ENCODE measurements at regions not wholly inside any gene's neighbourhood (a gene's known extent, or its start where the extent isn't known, plus 50 kb on each side); places are given as distances from the start of the nearest gene placed in this dataset.

DNA sequence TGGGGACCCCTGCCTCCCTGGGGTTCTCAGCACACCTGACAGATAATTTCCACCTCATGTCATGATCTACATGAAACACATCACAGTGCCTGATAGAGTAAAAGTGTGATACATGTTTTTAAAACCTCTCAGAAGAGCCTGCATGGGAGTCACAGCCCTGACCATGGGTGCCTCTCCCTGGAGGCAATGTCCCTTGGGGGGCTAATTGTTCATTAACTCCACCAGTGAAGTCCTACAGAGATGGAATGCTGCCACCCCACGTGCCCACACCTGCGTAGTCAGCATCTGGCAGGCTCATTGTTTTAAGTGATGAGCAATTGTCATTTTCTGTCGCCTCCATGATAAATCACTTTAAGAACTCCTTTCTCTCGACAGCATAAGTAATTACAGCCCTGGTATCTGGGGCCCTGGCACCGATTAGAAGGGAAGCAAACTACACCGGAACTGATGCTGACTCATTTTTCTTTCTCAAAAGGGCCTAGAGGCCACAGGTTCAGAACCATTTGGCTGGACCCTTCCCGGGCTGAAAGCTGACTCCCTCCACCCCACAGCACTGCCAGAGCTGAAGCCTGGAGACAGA, 109.6 kb upstream of the GJB5 start:
- Mint-ChIP-seq H3K4me3 (no peak overlapping the region), H3K36me3 (ENCODE audit: low read depth) (no peaks in the 10 kb centered on the region), H3K9me3 (ENCODE audit: insufficient read depth) (no peaks in the 10 kb centered on the region), H3K4me1 (ENCODE audit: low read depth) (no peaks in the 10 kb centered on the region), H3K27me3 (ENCODE audit: low read depth) (peaks cover 7% of the 10 kb centered on the region), H3K27ac (no peak overlapping the region)
- ATAC-seq (no peak), DNase-seq (no peak)
- POLR2A ChIA-PET, result no interaction called here
- CTCF ChIA-PET, result interaction anchor here (0.6 kb wide), 1 partner anchor 39 kb away, joined by 3 read pairs; no protein-coding TSS in a partner anchor

DNA sequence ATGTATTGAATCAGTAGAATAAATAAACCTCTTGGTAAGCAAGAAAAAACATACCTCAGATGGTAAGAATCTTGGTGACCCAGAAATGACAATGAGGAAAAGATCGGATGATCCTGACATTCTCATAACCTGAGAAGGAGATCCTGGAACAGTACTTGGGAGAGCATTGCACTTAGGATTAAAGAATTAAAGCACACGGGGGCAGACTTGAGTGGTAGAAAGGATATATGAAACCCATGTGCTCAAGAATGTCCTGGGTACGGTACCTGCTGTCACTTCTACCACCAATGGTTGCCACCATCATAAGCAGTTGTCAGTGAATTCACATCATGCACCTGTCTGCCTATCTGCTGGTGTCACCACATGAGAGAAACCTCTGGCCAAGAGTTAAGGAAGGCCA, 108.9 kb upstream of the GJB5 start:
- no peaks in the 10 kb centered on the region for H3K4me1 Mint-ChIP-seq (ENCODE audit: low read depth)
- ChIA-PET POLR2A (no interaction called here), CTCF (no interaction called here)
- peaks cover 7% of the 10 kb centered on the region for H3K27me3 Mint-ChIP-seq (ENCODE audit: low read depth)
- no peaks in the 10 kb centered on the region for H3K36me3 Mint-ChIP-seq (ENCODE audit: low read depth)
- ATAC-seq (no peak), DNase-seq (no peak)
- no peak overlapping the region for H3K4me3 Mint-ChIP-seq
- H3K27ac Mint-ChIP-seq, result no peak overlapping the region
- H3K9me3 Mint-ChIP-seq (ENCODE audit: insufficient read depth), result no peaks in the 10 kb centered on the region

DNA sequence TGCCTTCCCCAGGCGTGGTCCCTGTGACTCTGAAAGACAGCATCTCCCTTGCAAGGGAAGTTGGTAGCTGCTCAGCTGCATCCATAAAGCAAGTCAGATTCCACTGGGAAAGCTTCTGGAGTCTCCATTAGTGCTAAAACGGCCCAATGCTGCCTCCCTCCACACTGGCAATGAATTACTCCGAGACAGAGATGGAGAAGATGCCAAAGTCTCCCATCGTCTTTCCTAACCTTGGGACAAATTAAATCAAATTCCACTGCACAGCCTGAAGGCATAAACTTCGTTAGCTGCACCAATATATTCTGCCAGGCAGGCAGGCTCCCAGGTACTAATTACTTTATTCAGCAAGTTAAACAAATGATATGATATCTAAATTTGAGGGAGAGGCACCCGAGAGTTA, 106.3 kb upstream of the GJB5 start:
- no peak for DNase-seq
- Mint-ChIP-seq H3K36me3 (ENCODE audit: low read depth) (no peaks in the 10 kb centered on the region), H3K27me3 (ENCODE audit: low read depth) (peaks cover 5% of the 10 kb centered on the region), H3K27ac (no peak overlapping the region), H3K9me3 (ENCODE audit: insufficient read depth) (no peaks in the 10 kb centered on the region), H3K4me3 (no peak overlapping the region), H3K4me1 (ENCODE audit: low read depth) (no peaks in the 10 kb centered on the region)
- no peak for ATAC-seq
- POLR2A ChIA-PET, result no interaction called here
- CTCF ChIA-PET, result no interaction called here

DNA sequence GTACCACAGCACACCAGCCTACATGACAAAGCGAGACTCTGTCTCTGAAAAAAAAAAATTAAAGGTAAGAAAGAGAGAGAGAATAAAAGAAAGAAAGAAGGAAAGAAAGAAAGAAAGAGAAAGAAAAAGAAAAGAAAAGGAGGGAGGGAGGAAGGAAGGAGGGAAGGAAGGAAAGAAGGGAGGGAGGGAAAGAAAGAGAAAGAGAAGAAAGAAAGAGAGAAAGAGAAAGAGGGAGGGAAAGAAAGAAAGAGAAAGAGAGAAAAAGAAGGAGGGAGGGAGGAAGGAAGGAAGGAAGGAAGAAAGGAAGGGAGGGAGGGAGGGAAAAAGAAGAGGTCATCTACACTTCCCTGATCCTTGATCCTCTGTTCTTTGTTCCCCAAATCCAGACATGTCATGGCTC, 104.8 kb upstream of the GJB5 start:
- ATAC-seq (no peak), DNase-seq (no peak)
- Mint-ChIP-seq H3K27ac (no peak overlapping the region), H3K4me3 (no peak overlapping the region), H3K9me3 (ENCODE audit: insufficient read depth) (no peaks in the 10 kb centered on the region), H3K4me1 (ENCODE audit: low read depth) (no peaks in the 10 kb centered on the region), H3K27me3 (ENCODE audit: low read depth) (peaks cover 4% of the 10 kb centered on the region), H3K36me3 (ENCODE audit: low read depth) (no peaks in the 10 kb centered on the region)
- POLR2A ChIA-PET, result no interaction called here
- CTCF ChIA-PET, result no interaction called here

DNA sequence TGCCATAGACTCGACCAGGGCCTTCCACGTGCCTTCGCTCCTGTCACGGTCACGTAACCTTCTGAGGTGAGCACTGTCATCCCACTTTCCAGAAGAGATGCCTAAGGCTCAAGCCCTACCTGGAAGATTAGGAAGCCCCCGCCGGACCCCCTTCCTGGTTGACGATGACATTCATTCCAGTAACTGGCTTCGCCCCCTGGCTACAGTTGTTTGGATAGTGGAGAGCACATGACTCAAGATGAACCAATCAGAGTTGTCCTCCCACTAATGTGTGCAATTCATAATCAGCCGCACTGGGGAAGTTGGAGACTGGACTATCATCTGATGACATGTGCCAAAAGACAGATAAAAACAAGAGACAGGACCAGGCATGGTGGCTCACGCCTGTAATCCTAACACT, 104.0 kb upstream of the GJB5 start:
- ChIA-PET POLR2A (no interaction called here), CTCF (no interaction called here)
- no peaks in the 10 kb centered on the region for H3K36me3 Mint-ChIP-seq (ENCODE audit: low read depth)
- no peak overlapping the region for H3K27ac Mint-ChIP-seq
- no peak for DNase-seq
- no peak overlapping the region for H3K4me3 Mint-ChIP-seq
- no peaks in the 10 kb centered on the region for H3K4me1 Mint-ChIP-seq (ENCODE audit: low read depth)
- peaks cover 4% of the 10 kb centered on the region for H3K27me3 Mint-ChIP-seq (ENCODE audit: low read depth)
- no peak for ATAC-seq
- H3K9me3 Mint-ChIP-seq (ENCODE audit: insufficient read depth), result no peaks in the 10 kb centered on the region

DNA sequence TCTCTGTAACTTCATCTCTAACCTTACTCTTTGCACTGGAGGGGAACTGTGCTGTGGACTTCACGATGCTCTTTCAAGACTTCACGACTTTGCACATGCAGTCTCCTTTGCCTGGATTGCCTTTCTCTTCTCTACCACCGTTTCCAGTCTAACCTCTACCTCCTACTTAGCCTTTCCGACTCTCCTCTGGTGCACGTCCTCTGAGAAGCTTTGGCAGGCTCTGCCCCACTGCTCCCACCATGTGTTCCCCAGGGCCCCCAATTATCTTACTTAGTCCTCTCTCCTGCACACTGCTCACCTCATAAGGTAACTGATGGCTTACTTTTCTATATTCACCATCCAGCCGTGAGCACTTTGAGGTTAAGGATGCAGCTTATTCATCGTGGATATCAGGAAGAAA, 101.7 kb upstream of the GJB5 start:
- Mint-ChIP-seq H3K4me1 (ENCODE audit: low read depth) (no peaks in the 10 kb centered on the region), H3K27ac (no peak overlapping the region), H3K4me3 (no peak overlapping the region), H3K36me3 (ENCODE audit: low read depth) (no peaks in the 10 kb centered on the region), H3K9me3 (ENCODE audit: insufficient read depth) (no peaks in the 10 kb centered on the region), H3K27me3 (ENCODE audit: low read depth) (peaks cover 4% of the 10 kb centered on the region)
- DNase-seq (no peak), ATAC-seq (no peak)
- ChIA-PET CTCF (no interaction called here), POLR2A (no interaction called here)

DNA sequence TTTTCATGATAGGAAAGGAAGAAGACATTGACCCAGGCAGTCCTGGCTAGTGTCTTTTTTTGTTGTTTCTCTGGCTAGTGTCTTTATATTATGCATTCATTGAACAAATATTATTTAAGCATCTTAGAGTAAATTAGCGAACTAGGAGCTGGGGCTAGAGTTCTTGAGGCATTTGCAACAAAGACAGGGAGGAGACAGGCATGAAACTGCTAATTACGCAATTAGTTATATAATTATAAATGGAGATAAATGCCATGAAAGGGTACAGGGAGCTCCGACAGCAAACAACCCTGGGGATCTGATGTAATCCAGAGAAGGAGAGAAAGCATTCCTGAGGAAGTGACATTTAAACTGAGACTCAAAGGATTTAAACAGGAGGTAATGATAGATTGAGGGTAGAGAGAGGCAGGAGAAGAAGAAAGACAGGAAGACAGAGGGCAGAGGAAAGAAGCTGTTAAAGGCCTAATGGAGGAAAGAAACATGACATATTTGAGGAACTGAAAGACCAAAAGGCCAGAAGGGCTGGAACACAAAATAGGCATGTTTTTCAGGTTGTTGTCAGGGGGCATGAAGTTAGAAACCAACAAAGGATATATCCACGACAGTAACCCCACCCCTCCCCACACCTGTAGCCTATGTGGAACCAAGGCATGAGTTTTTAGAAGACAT, 99.5 kb upstream of the GJB5 start:
- no peaks in the 10 kb centered on the region for H3K36me3 Mint-ChIP-seq (ENCODE audit: low read depth)
- ChIA-PET CTCF (no interaction called here), POLR2A (no interaction called here)
- ATAC-seq, result no peak
- no peak overlapping the region for H3K27ac Mint-ChIP-seq
- H3K27me3 Mint-ChIP-seq (ENCODE audit: low read depth), result peaks cover 4% of the 10 kb centered on the region
- no peak for DNase-seq
- H3K9me3 Mint-ChIP-seq (ENCODE audit: insufficient read depth), result no peaks in the 10 kb centered on the region
- H3K4me1 Mint-ChIP-seq (ENCODE audit: low read depth), result no peaks in the 10 kb centered on the region
- no peak overlapping the region for H3K4me3 Mint-ChIP-seq

DNA sequence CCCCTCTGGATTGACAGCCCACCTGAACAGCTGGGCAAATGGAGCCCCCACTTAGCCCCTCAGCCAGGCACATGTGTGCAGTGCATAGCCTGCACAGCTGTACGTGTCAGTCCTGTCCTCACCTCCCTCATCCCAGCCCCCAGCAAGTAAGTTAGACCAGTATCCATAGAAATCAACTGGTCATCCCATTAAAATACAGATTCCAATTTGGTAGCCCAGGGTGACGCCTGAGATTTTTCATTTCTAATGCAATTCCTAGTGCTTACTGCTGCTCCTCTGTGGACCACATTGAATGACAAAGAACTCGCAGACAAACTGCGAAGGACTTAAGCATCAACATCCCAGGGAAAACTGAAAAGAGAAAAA, 99.0 kb upstream of the GJB5 start:
- H3K27ac Mint-ChIP-seq, result no peak overlapping the region
- H3K36me3 Mint-ChIP-seq (ENCODE audit: low read depth), result no peaks in the 10 kb centered on the region
- no peak for ATAC-seq
- no peaks in the 10 kb centered on the region for H3K4me1 Mint-ChIP-seq (ENCODE audit: low read depth)
- H3K27me3 Mint-ChIP-seq (ENCODE audit: low read depth), result peaks cover 4% of the 10 kb centered on the region
- DNase-seq, result no peak
- no peaks in the 10 kb centered on the region for H3K9me3 Mint-ChIP-seq (ENCODE audit: insufficient read depth)
- POLR2A ChIA-PET, result no interaction called here
- CTCF ChIA-PET, result no interaction called here
- H3K4me3 Mint-ChIP-seq, result no peak overlapping the region

DNA sequence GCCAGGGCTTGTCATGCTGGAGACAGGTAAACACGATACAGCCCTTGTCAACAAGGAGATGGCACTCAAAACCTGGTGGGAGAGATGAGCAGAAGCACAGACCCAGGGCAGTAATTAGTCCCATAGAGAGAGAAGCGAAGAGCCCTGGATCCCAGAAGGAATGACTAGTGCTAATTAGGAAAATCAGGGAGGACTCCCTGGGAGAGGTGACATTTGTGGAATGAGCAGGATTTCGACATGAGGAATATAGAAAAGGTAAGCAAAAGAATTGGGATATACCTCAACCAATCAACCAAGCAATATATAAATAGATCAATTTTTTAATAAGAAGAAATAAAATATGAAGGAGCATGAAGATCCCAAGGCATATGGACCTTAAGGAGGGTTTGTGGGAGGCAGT, 98.5 kb upstream of the GJB5 start:
- POLR2A ChIA-PET, result no interaction called here
- no peaks in the 10 kb centered on the region for H3K9me3 Mint-ChIP-seq (ENCODE audit: insufficient read depth)
- no peaks in the 10 kb centered on the region for H3K4me1 Mint-ChIP-seq (ENCODE audit: low read depth)
- H3K27ac Mint-ChIP-seq, result no peak overlapping the region
- no peaks in the 10 kb centered on the region for H3K36me3 Mint-ChIP-seq (ENCODE audit: low read depth)
- peaks cover 4% of the 10 kb centered on the region for H3K27me3 Mint-ChIP-seq (ENCODE audit: low read depth)
- DNase-seq, result no peak
- H3K4me3 Mint-ChIP-seq, result no peak overlapping the region
- ATAC-seq, result no peak
- CTCF ChIA-PET, result no interaction called here

DNA sequence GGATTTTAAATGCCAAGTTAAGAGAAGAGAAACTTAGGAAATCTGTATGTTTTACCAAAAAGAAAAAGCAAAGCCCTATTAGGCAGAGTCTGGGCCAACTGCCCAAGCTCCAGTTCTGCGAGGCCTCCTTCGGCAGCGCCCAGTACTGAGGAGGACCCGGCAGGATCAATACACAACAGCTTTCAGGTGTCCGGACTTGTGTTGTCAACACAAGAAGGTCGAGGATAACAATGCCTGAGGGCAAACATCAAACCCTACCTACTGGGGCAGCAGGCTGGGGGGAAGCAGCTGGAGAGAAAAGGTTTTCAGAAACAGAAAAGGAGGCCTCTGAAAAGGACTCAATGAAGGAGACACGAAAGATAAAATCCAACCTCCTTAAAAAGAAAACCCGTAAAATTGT, 98.1 kb upstream of the GJB5 start:
- ChIA-PET POLR2A (no interaction called here), CTCF (no interaction called here)
- ATAC-seq, result no peak
- no peak overlapping the region for H3K27ac Mint-ChIP-seq
- H3K4me3 Mint-ChIP-seq, result no peak overlapping the region
- H3K27me3 Mint-ChIP-seq (ENCODE audit: low read depth), result peaks cover 4% of the 10 kb centered on the region
- no peaks in the 10 kb centered on the region for H3K4me1 Mint-ChIP-seq (ENCODE audit: low read depth)
- H3K9me3 Mint-ChIP-seq (ENCODE audit: insufficient read depth), result no peaks in the 10 kb centered on the region
- no peak for DNase-seq
- no peaks in the 10 kb centered on the region for H3K36me3 Mint-ChIP-seq (ENCODE audit: low read depth)

DNA sequence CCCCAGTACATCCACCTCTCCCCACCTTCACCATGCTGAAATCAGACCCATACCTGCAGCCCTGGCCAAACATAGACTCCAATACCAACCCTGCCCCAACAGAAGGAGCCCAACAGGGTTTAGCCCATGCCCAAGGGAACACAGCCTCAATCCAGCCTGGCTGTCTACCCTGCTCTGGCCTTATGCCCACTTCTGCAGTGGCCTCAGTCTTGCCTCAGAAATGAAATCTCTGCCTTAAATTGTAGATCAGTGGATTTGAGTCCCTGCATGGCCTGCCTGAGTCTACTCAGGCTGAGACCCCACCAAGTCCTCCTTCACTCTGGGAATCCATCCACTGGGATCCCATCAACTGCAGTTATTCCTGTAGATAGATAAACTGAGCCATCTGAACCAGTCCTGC, 97.6 kb upstream of the GJB5 start:
- Mint-ChIP-seq H3K4me3 (no peak overlapping the region), H3K36me3 (ENCODE audit: low read depth) (no peaks in the 10 kb centered on the region), H3K27ac (no peak overlapping the region), H3K4me1 (ENCODE audit: low read depth) (no peaks in the 10 kb centered on the region), H3K27me3 (ENCODE audit: low read depth) (peaks cover 4% of the 10 kb centered on the region), H3K9me3 (ENCODE audit: insufficient read depth) (no peaks in the 10 kb centered on the region)
- ChIA-PET POLR2A (no interaction called here), CTCF (no interaction called here)
- ATAC-seq, result no peak
- DNase-seq, result no peak

DNA sequence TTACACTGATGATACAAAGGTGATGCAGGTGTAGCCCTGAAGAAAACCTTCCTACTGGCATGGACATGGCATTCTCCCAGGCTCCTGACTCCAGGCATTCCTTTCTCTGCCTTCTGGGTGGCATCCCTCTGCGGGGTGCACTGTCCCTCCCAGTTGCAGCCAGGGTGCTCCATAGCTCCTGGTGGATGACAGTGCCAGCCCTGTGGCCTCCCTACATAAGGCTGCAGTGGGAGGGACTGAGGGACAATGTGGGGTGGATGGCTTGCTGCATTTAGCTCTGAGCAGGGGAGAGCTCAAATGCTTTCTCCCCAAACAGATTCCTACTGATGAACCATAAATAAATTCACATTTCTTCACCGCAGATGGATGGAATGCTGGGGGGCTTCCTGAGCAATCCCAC, 97.0 kb upstream of the GJB5 start:
- Mint-ChIP-seq H3K27ac (no peak overlapping the region), H3K36me3 (ENCODE audit: low read depth) (no peaks in the 10 kb centered on the region), H3K27me3 (ENCODE audit: low read depth) (peaks cover 4% of the 10 kb centered on the region), H3K4me1 (ENCODE audit: low read depth) (no peaks in the 10 kb centered on the region), H3K9me3 (ENCODE audit: insufficient read depth) (no peaks in the 10 kb centered on the region), H3K4me3 (no peak overlapping the region)
- ChIA-PET POLR2A (no interaction called here), CTCF (no interaction called here)
- DNase-seq (no peak), ATAC-seq (no peak)

DNA sequence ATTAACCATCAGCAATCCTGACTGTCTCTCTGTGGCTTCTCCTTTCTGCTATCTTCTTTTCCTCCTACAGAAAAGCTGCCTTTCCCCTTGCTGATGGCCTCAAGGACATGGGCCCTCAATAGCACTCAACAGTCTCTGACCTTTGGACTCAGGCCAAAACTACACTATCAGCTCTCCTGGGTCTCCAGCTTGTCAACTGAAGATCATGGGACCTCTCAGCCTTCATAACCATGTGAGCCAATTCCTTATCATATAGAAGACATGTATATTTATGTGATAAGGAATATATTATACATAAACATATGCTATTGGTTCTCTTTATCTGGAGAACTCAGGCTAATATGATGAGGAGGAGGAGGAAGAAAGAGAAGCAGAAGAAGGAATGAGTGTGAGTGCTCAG, 91.8 kb upstream of the GJB5 start:
- ChIA-PET CTCF (no interaction called here), POLR2A (no interaction called here)
- H3K9me3 Mint-ChIP-seq (ENCODE audit: insufficient read depth), result no peaks in the 10 kb centered on the region
- ATAC-seq (no peak), DNase-seq (no peak)
- peaks cover 9% of the 10 kb centered on the region for H3K27me3 Mint-ChIP-seq (ENCODE audit: low read depth)
- H3K27ac Mint-ChIP-seq, result no peak overlapping the region
- H3K36me3 Mint-ChIP-seq (ENCODE audit: low read depth), result no peaks in the 10 kb centered on the region
- H3K4me3 Mint-ChIP-seq, result no peak overlapping the region
- no peaks in the 10 kb centered on the region for H3K4me1 Mint-ChIP-seq (ENCODE audit: low read depth)
